ENCODE measurements at regions not wholly inside any gene's neighbourhood (a gene's known extent, or its start where the extent isn't known, plus 50 kb on each side); places are given as distances from the start of the nearest gene placed in this dataset.

DNA sequence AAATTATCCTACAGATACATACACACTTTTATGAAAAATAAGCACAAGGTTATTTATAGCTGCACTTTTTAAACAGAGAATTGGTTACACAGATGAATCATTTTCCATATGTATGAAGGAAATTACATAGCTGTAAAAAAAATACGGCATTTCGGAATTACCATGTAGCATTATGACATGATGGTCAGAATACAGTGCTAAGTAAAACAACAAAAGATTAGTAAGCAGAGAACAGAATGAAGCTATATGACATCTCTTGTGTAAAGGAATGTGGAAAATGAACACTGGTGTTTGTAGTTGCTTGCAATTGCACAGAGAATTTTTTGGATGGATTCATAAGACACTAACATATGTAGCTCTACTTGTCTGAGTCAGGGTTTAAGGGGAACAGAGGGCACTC, 1222.0 kb upstream of the PRKX start:
- TF ChIP-seq, protein P1, sequence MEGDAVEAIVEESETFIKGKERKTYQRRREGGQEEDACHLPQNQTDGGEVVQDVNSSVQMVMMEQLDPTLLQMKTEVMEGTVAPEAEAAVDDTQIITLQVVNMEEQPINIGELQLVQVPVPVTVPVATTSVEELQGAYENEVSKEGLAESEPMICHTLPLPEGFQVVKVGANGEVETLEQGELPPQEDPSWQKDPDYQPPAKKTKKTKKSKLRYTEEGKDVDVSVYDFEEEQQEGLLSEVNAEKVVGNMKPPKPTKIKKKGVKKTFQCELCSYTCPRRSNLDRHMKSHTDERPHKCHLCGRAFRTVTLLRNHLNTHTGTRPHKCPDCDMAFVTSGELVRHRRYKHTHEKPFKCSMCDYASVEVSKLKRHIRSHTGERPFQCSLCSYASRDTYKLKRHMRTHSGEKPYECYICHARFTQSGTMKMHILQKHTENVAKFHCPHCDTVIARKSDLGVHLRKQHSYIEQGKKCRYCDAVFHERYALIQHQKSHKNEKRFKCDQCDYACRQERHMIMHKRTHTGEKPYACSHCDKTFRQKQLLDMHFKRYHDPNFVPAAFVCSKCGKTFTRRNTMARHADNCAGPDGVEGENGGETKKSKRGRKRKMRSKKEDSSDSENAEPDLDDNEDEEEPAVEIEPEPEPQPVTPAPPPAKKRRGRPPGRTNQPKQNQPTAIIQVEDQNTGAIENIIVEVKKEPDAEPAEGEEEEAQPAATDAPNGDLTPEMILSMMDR (IDR thresholded peaks at IDR 0.05; ENCODE audit: low read depth, low read length) = no peak
- H3K4me3 ChIP-seq (ENCODE audit: low read depth, low read length) = no peak overlapping the region

DNA sequence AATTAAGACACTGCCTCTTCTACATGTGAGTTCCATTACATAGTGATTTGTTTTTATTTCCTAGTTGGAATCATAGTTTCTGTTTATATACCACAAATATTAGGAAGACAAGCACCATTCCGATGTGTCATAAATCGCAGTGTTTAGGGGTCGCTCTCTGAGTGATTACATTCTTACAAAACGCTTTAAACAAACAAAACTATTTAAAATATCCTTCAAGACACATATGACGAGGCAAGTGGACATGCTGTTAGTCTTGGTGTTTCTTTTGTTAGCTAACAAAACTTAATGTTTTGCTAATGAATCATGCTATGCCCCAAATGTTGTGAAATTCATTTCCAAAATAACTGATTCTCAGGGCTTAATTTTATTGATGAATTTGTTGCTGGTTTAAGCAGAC, 1219.3 kb upstream of the PRKX start:
- TF ChIP-seq, protein P1 (IDR thresholded peaks at IDR 0.05; ENCODE audit: low read depth, low read length) = no peak
- H3K4me3 ChIP-seq (ENCODE audit: low read depth, low read length) = no peak overlapping the region

DNA sequence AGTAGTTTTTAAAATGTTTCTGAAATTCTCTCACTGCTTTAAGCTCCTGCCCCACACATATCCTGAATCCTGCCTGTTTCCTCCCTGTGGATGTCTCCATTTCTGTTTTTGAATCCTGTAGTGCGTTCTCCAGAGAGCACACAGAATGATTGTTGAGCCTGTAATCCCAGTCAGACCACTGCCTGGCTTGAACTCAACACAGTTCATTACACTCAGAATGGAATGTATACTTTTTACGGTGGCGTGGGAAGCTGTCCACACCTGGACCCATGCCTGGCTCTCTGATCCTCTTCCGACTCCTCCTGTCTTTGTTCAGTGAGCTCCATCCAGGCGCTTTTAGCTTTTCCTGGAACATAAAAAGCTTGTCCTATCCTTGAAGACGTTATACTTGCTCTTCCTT, 1217.0 kb upstream of the PRKX start:
- no peak overlapping the region for H3K4me3 ChIP-seq (ENCODE audit: low read depth, low read length)
- TF ChIP-seq, protein P1 (IDR thresholded peaks at IDR 0.05; ENCODE audit: low read depth, low read length) = no peak

DNA sequence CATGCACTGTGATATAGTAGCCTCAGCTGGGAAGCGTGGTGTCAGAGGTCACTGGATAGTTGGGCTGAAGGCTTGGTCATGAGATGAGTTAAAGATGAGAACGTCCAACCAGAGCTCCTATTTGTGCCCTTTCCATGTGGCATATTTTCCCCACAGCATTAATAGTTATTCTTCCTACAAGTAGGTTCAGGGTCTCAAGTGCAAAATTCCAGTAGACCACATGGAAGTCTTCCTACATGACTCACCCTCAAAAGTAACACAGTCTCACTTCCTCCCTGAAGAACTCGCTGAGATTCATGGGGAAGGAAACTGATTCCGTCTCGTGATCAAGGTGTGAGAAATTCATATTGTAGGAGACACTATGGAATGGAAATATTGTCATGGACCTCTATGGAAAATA, 1212.5 kb upstream of the PRKX start:
- TF ChIP-seq, protein P1 (IDR thresholded peaks at IDR 0.05; ENCODE audit: low read depth, low read length) = no peak
- no peak overlapping the region for H3K4me3 ChIP-seq (ENCODE audit: low read depth, low read length)

DNA sequence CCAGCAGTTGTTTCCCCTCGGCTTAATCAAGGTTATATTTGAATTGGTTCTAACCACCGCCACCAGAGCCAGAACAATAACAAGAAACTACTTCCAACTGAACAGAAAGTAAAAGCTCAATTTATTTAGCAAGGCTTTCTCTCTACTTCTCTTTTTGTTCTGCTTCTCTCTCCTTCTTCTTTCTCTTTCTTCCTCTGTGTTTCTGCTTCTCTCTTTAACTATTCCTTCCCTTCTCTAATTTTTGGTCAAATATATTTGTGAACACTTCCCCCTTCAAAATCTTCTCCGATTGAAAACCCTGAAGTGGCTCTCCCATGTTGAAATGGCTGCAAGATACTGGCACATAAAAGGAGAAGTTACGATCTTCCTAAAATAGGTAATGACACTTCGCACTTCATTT, 1195.9 kb upstream of the PRKX start:
- no peak overlapping the region for H3K4me3 ChIP-seq (ENCODE audit: low read depth, low read length)
- TF ChIP-seq, protein P1 (IDR thresholded peaks at IDR 0.05; ENCODE audit: low read depth, low read length) = no peak

DNA sequence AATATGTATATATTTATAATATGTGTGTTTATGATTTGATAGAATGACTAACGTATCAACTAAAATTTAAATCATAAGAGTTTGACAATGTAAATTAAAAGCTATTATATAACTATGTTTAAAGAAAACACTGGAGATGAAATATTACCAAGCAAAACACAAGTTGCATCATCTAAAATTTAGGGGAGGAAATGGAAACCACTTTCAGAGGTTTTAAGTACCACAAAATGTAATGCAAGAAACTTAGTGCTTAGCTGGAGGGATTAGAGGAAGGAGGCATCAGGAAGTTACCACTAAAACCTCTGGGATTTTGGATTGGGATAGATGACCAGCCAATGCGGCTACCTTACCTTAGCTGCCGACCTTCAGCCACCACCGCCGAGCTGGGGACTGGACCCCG, 1192.1 kb upstream of the PRKX start:
- TF ChIP-seq, protein P1 (IDR thresholded peaks at IDR 0.05; ENCODE audit: low read depth, low read length) = no peak

DNA sequence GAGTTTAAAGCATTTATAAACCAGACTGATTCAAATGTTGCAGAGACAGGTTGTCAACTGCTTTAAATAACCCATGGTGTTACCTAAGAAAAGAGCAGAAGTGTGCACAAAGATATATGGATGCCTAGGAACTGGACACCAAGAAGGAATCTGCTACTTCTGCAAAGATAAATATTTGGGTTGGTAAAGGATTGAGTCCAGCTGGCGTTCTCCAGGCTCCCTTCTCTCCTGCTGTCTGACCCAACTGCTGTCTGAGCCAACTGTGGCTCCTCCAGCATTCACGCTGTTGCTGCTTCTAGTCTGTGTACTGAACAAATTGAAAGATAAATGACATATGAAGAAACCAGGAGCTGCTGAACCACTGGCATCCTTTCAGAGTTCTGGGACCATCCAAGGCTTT, 1167.8 kb upstream of the PRKX start:
- no peak overlapping the region for H3K4me3 ChIP-seq (ENCODE audit: low read depth, low read length)
- TF ChIP-seq, protein P1 (IDR thresholded peaks at IDR 0.05; ENCODE audit: low read depth, low read length) = no peak

More for the DNA sequence above, 1192.1 kb upstream of the PRKX start:
- H3K4me3 ChIP-seq (ENCODE audit: low read depth, low read length) = no peak overlapping the region

Data from WI38 (cell line).